ENCODE measurements at regions not wholly inside any gene's neighbourhood (a gene's known extent, or its start where the extent isn't known, plus 50 kb on each side); places are given as distances from the start of the nearest gene placed in this dataset.
"Not testable (repeated sequence)": the region's sequence is repeated elsewhere in the genome, so short reads cannot be mapped to it uniquely, and the experiment has no call there.

DNA sequence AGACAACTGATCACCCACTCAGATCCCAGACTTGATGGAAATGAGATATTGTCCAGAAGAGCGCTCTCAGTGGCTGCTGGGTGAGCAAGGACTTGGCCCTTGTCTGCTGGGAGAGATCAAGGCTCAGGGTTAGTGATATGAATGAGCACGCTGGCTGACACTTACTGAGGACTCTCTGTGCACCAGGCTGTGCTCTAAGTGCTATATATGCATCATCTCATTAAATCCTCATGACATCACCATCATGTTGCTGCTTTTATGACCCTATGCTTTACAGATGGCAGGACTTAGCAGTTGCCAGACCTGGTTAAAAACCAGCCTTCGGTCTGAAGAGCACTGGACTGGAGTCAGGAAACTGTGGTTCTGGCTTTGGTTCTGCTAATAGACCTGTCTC is 260.9 kb downstream of the VRK1 start:
- TF ChIP-seq YY1 (IDR thresholded peaks at IDR 0.05; ENCODE audit: insufficient read depth, insufficient read length), result no peak
- TF ChIP-seq SUZ12 (IDR thresholded peaks at IDR 0.05; ENCODE audit: extremely low read depth, insufficient read depth, insufficient read length), result no peak
- TF ChIP-seq ZNF274 (IDR thresholded peaks at IDR 0.05; ENCODE audit: low read depth, low read length), result no peak

GRCh38 chr14:97058589-97058988 is 261.4 kb downstream of the VRK1 start:
- Histone ChIP-seq H3K9ac (ENCODE audit: insufficient read length, low read depth) (no peak overlapping the region), H3K36me3 (ENCODE audit: insufficient read depth, insufficient read length, low read length) (no peaks in the 10 kb centered on the region), H3K4me1 (ENCODE audit: insufficient read depth, insufficient read length) (no peaks in the 10 kb centered on the region), H3K9me3 (ENCODE audit: insufficient read depth, low read length) (no peaks in the 10 kb centered on the region), H3K4me3 (ENCODE audit: insufficient read length, low read depth) (no peak overlapping the region), H3K27me3 (ENCODE audit: insufficient read depth, insufficient read length) (no peaks in the 10 kb centered on the region)
- DNase-seq (ENCODE audit: low read depth, low spot score), result no peak
- TF ChIP-seq ZNF274 (IDR thresholded peaks at IDR 0.05; ENCODE audit: low read depth, low read length) (no peak), SUZ12 (IDR thresholded peaks at IDR 0.05; ENCODE audit: extremely low read depth, insufficient read depth, insufficient read length) (no peak), YY1 (IDR thresholded peaks at IDR 0.05; ENCODE audit: insufficient read depth, insufficient read length) (no peak)

More for the DNA sequence above, 260.9 kb downstream of the VRK1 start:
- Histone ChIP-seq H3K4me3 (ENCODE audit: insufficient read length, low read depth) (no peak overlapping the region), H3K9me3 (ENCODE audit: insufficient read depth, low read length) (no peaks in the 10 kb centered on the region), H3K36me3 (ENCODE audit: insufficient read depth, insufficient read length, low read length) (no peaks in the 10 kb centered on the region), H3K27me3 (ENCODE audit: insufficient read depth, insufficient read length) (no peaks in the 10 kb centered on the region), H3K9ac (ENCODE audit: insufficient read length, low read depth) (no peak overlapping the region), H3K4me1 (ENCODE audit: insufficient read depth, insufficient read length) (no peaks in the 10 kb centered on the region)
- DNase-seq (ENCODE audit: low read depth, low spot score), result no peak

DNA sequence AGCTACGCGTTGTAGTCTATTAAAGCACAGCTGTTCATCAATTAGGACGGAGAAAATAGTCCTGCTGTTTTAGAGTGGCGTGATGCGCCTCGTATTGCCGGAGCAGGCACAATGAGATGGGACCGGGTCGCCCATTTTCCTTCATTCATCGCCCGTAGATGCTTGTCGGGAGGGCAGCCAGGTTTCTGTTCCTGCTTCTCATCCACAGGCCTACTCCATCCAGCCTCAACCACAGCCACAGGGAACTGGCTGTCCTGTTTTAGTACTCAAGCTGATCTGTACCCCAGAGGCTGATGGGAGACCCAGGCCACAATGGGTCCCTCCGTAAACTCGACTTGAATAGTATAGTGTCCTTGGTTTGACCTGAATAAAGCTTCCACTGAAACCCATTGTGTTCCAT is 264.0 kb downstream of the VRK1 start:
- Histone ChIP-seq H3K4me1 (ENCODE audit: insufficient read depth, insufficient read length) (no peaks in the 10 kb centered on the region), H3K36me3 (ENCODE audit: insufficient read depth, insufficient read length, low read length) (no peaks in the 10 kb centered on the region), H3K9ac (ENCODE audit: insufficient read length, low read depth) (no peak overlapping the region), H3K9me3 (ENCODE audit: insufficient read depth, low read length) (no peaks in the 10 kb centered on the region), H3K4me3 (ENCODE audit: insufficient read length, low read depth) (no peak overlapping the region), H3K27me3 (ENCODE audit: insufficient read depth, insufficient read length) (no peaks in the 10 kb centered on the region)
- no peak for TF ChIP-seq YY1 (IDR thresholded peaks at IDR 0.05; ENCODE audit: insufficient read depth, insufficient read length)
- TF ChIP-seq SUZ12 (IDR thresholded peaks at IDR 0.05; ENCODE audit: extremely low read depth, insufficient read depth, insufficient read length), result no peak
- TF ChIP-seq ZNF274 (IDR thresholded peaks at IDR 0.05; ENCODE audit: low read depth, low read length), result no peak
- DNase-seq (ENCODE audit: low read depth, low spot score), result no peak

- Histone ChIP-seq H3K4me3 (ENCODE audit: insufficient read length, low read depth) (no peak overlapping the region), H3K9me3 (ENCODE audit: insufficient read depth, low read length) (no peaks in the 10 kb centered on the region), H3K9ac (ENCODE audit: insufficient read length, low read depth) (no peak overlapping the region), H3K36me3 (ENCODE audit: insufficient read depth, insufficient read length, low read length) (no peaks in the 10 kb centered on the region), H3K27me3 (ENCODE audit: insufficient read depth, insufficient read length) (no peaks in the 10 kb centered on the region), H3K4me1 (ENCODE audit: insufficient read depth, insufficient read length) (no peaks in the 10 kb centered on the region)
- no peak for DNase-seq (ENCODE audit: low read depth, low spot score)
- TF ChIP-seq YY1 (IDR thresholded peaks at IDR 0.05; ENCODE audit: insufficient read depth, insufficient read length), result no peak
- TF ChIP-seq ZNF274 (IDR thresholded peaks at IDR 0.05; ENCODE audit: low read depth, low read length), result no peak
- no peak for TF ChIP-seq SUZ12 (IDR thresholded peaks at IDR 0.05; ENCODE audit: extremely low read depth, insufficient read depth, insufficient read length)
Observed at GRCh38 chr14:97061714-97062113, 264.5 kb downstream of the VRK1 start.

DNA sequence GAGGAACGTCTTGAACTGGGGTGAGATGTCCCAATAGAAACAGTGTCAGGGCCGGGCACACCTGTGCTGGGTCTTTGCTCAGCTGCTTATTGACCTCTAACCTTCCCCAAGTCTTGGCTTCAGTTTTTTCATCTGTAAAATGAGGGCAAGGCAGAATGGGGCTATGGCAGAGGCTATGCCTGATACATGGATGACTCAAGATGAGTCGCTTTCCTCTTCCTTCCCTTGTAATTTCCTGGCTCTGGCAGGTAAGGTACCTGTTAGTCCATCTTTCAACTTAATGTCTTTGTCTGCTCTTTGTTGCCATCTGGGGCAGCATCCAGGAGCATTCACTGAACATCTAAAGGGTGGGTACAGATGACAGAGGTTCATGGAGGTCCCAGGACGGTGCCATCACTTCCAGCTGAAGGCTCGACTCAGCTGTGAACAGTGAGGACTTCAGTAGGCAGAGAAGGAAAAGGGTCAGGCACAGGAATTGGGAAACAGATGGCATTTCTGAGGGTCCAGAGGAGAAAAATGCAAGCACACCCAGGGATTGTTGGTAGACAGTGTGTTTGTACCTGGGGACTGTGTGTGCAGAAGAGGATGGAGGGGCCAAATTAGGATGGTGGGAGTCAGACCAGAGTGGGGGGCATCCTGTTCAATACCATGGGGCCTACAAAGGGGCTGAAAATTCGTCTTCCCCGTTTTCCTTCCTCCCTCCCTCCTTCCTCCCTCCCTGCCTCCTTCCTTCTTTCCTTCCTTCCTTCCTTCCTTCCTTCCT is 268.3 kb downstream of the VRK1 start:
- H3K36me3 ChIP-seq (ENCODE audit: insufficient read depth, insufficient read length, low read length), result no peaks in the 10 kb centered on the region
- no peak overlapping the region for H3K4me3 ChIP-seq (ENCODE audit: insufficient read length, low read depth)
- no peaks in the 10 kb centered on the region for H3K9me3 ChIP-seq (ENCODE audit: insufficient read depth, low read length)
- no peaks in the 10 kb centered on the region for H3K27me3 ChIP-seq (ENCODE audit: insufficient read depth, insufficient read length)
- DNase-seq (ENCODE audit: low read depth, low spot score), result no peak
- TF ChIP-seq ZNF274 (IDR thresholded peaks at IDR 0.05; ENCODE audit: low read depth, low read length) (no peak), SUZ12 (IDR thresholded peaks at IDR 0.05; ENCODE audit: extremely low read depth, insufficient read depth, insufficient read length) (no peak), YY1 (IDR thresholded peaks at IDR 0.05; ENCODE audit: insufficient read depth, insufficient read length) (no peak)
- H3K4me1 ChIP-seq (ENCODE audit: insufficient read depth, insufficient read length), result no peaks in the 10 kb centered on the region
- H3K9ac ChIP-seq (ENCODE audit: insufficient read length, low read depth), result no peak overlapping the region

DNA sequence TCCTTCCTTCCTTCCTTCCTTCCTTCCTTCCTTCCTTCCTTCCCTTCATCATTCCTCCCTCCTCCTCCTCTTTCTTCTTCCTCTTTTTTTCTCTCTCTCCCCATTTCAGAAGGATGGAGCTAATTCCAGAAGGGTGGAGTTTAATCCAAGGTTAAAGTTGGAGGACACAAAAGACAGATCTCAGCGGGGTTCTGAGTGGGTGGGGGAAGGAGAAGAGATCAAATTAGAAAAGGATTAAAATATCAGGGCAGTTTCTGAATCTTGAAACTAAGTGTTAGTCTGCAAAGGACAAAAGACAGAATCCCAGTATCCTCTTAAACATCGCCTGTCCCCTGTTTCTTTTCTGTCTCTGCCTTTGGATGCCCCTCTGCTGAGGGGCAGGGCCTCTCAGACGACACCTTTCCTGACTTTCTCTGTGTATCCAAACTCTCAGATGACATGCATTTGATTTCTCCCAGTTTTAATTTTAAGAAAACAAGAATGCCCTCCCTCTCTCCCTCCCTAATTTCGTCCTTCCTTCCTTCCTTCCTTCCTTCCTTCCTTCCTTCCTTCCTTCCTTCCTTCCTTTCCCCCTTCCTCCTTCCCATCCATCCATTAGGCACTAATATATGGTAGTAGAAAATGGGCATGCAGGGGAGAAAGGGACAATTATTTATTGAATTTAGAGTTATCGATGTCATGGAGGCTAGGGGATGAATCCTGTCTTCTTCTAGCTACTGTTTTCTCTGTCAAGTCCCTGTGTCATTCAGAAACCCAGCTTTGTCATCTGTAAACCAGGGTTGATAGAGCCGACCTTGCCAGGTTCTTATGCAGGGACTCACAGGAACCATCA is 269.1 kb downstream of the VRK1 start:
- no peak for DNase-seq (ENCODE audit: low read depth, low spot score)
- no peaks in the 10 kb centered on the region for H3K36me3 ChIP-seq (ENCODE audit: insufficient read depth, insufficient read length, low read length)
- TF ChIP-seq YY1 (IDR thresholded peaks at IDR 0.05; ENCODE audit: insufficient read depth, insufficient read length) (no peak), SUZ12 (IDR thresholded peaks at IDR 0.05; ENCODE audit: extremely low read depth, insufficient read depth, insufficient read length) (no peak), ZNF274 (IDR thresholded peaks at IDR 0.05; ENCODE audit: low read depth, low read length) (no peak)

GRCh38 chr14:97068293-97068692 is 271.1 kb downstream of the VRK1 start:
- not testable (repeated sequence) for H3K36me3 ChIP-seq (ENCODE audit: insufficient read depth, insufficient read length, low read length); H3K4me1 ChIP-seq (ENCODE audit: insufficient read depth, insufficient read length); DNase-seq (ENCODE audit: low read depth, low spot score); H3K4me3 ChIP-seq (ENCODE audit: insufficient read length, low read depth); H3K9ac ChIP-seq (ENCODE audit: insufficient read length, low read depth); H3K9me3 ChIP-seq (ENCODE audit: insufficient read depth, low read length); H3K27me3 ChIP-seq (ENCODE audit: insufficient read depth, insufficient read length)

More for the DNA sequence above, 269.1 kb downstream of the VRK1 start:
- Histone ChIP-seq H3K9me3 (ENCODE audit: insufficient read depth, low read length) (no peaks in the 10 kb centered on the region), H3K27me3 (ENCODE audit: insufficient read depth, insufficient read length) (no peaks in the 10 kb centered on the region), H3K4me3 (ENCODE audit: insufficient read length, low read depth) (no peak overlapping the region), H3K9ac (ENCODE audit: insufficient read length, low read depth) (no peak overlapping the region), H3K4me1 (ENCODE audit: insufficient read depth, insufficient read length) (no peaks in the 10 kb centered on the region)
